ENCODE measurements at regions not wholly inside any gene's neighbourhood (a gene's known extent, or its start where the extent isn't known, plus 50 kb on each side); places are given as distances from the start of the nearest gene placed in this dataset.

- H3K36me3 ChIP-seq (ENCODE audit: control insufficient read depth, insufficient read depth, low read length) = no peaks in the 10 kb centered on the region
- no peaks in the 10 kb centered on the region for H3K9me3 ChIP-seq (replicated peaks; ENCODE audit: control insufficient read depth, insufficient read depth, low read depth, low read length)
- 5% methylated on average over 6 of the region's 6 CpGs for WGBS (ENCODE audit: insufficient coverage, low coverage, missing lambda C conversion rate)
- in situ Hi-C loops (cut with MboI) (no loop called here), intact Hi-C loops (cut with micrococcal nuclease) (no loop called here)
- ATAC-seq (no peak), FAIRE-seq (no peak), DNase-seq (ENCODE audit: extremely low read depth in 1 of 4, low spot score in 3 of 4) (no peak)
- ChIA-PET CTCF (ENCODE audit: low intra/inter-chr PET ratio) (no interaction called here), POLR2A (no interaction called here)
- H3K4me2 ChIP-seq (ENCODE audit: insufficient read depth, low read length) = no peak overlapping the region
- H3K27ac ChIP-seq (ENCODE audit: extremely low read depth, low read depth, low read length) = no peak overlapping the region
- H3K9ac ChIP-seq (ENCODE audit: insufficient read depth in 1 of 2, low read depth in 2 of 2, low read length in 2 of 2) = no peak overlapping the region
- no peaks in the 10 kb centered on the region for H3K79me2 ChIP-seq (ENCODE audit: control insufficient read depth, insufficient read depth, low read length)
- H2AFZ ChIP-seq (ENCODE audit: low read depth, low read length) = no peak overlapping the region
- BruUV-seq (replicated peaks) = no TSS peak
- H4K20me1 ChIP-seq (replicated peaks; ENCODE audit: control insufficient read depth, insufficient read depth, low read length) = no peaks in the 10 kb centered on the region
- no peaks in the 10 kb centered on the region for H3K4me1 ChIP-seq (replicated peaks in 1 of 2; ENCODE audit: control insufficient read depth in 2 of 2, insufficient read depth in 2 of 2, low read length in 2 of 2)
- TF ChIP-seq PCBP2 (IDR thresholded peaks at IDR 0.05; ENCODE audit: low read depth, low read length, poor library complexity, severe bottlenecking) (no peak), ZNF695 (CRISPR knock-in tag; IDR thresholded peaks at IDR 0.05) (no peak), ZNF586 (CRISPR knock-in tag; conservative IDR thresholded peaks at IDR 0.05) (no peak), NR1H2 (CRISPR knock-in tag; IDR thresholded peaks at IDR 0.05) (no peak), PHF21A (IDR thresholded peaks at IDR 0.05; ENCODE audit: borderline replicate concordance, low read depth) (no peak), ZNF143 (CRISPR knock-in tag; IDR thresholded peaks at IDR 0.05) (no peak), ZNF511 (CRISPR knock-in tag; IDR thresholded peaks at IDR 0.05) (no peak)
- H3K27me3 ChIP-seq (ENCODE audit: control insufficient read depth in 2 of 2, insufficient read depth in 2 of 2, low read length in 2 of 2) = no peaks in the 10 kb centered on the region
- H3K4me3 ChIP-seq = no peak overlapping the region
- H3K9me1 ChIP-seq (ENCODE audit: control insufficient read depth, insufficient read depth, low read length) = no peaks in the 10 kb centered on the region
Observed at GRCh38 chr20:56117350-56117749, 112.0 kb upstream of the CBLN4 start.

GRCh38 chr20:56121850-56122249 is 116.5 kb upstream of the CBLN4 start:
- WGBS (ENCODE audit: insufficient coverage, low coverage, missing lambda C conversion rate) = 0% methylated on average over 1 of the region's 1 CpG
- no peaks in the 10 kb centered on the region for H3K36me3 ChIP-seq (ENCODE audit: control insufficient read depth, insufficient read depth, low read length)
- intact Hi-C loops (cut with micrococcal nuclease) (no loop called here), in situ Hi-C loops (cut with MboI) (no loop called here)
- no peaks in the 10 kb centered on the region for H3K4me1 ChIP-seq (replicated peaks in 1 of 2; ENCODE audit: control insufficient read depth in 2 of 2, insufficient read depth in 2 of 2, low read length in 2 of 2)
- H3K27ac ChIP-seq (ENCODE audit: extremely low read depth, low read depth, low read length) = no peak overlapping the region
- H3K27me3 ChIP-seq (ENCODE audit: control insufficient read depth in 2 of 2, insufficient read depth in 2 of 2, low read length in 2 of 2) = no peaks in the 10 kb centered on the region
- H3K9me3 ChIP-seq (replicated peaks; ENCODE audit: control insufficient read depth, insufficient read depth, low read depth, low read length) = no peaks in the 10 kb centered on the region
- no peaks in the 10 kb centered on the region for H3K9me1 ChIP-seq (ENCODE audit: control insufficient read depth, insufficient read depth, low read length)
- H3K4me3 ChIP-seq = no peak overlapping the region
- DNase-seq (ENCODE audit: extremely low read depth in 1 of 4, low spot score in 3 of 4) = no peak
- H3K79me2 ChIP-seq (ENCODE audit: control insufficient read depth, insufficient read depth, low read length) = no peaks in the 10 kb centered on the region
- FAIRE-seq = no peak
- no TSS peak for BruUV-seq (replicated peaks)
- ATAC-seq = no peak
- H3K9ac ChIP-seq (ENCODE audit: insufficient read depth in 1 of 2, low read depth in 2 of 2, low read length in 2 of 2) = no peak overlapping the region
- H3K4me2 ChIP-seq (ENCODE audit: insufficient read depth, low read length) = no peak overlapping the region
- CTCF ChIA-PET (ENCODE audit: low intra/inter-chr PET ratio) = no interaction called here
- POLR2A ChIA-PET = no interaction called here
- H2AFZ ChIP-seq (ENCODE audit: low read depth, low read length) = no peak overlapping the region
- H4K20me1 ChIP-seq (replicated peaks; ENCODE audit: control insufficient read depth, insufficient read depth, low read length) = no peaks in the 10 kb centered on the region
- TF ChIP-seq CCAR2 (IDR thresholded peaks at IDR 0.05; ENCODE audit: low read depth, low read length) (no peak), TARDBP (IDR thresholded peaks at IDR 0.05) (no peak), TCF15 (CRISPR knock-in tag; IDR thresholded peaks at IDR 0.05) (no peak), ZKSCAN1 (IDR thresholded peaks at IDR 0.05; ENCODE audit: low read depth, low read length) (no peak), SAFB (IDR thresholded peaks at IDR 0.05; ENCODE audit: borderline replicate concordance, low read depth, low read length) (no peak), NR4A1 (CRISPR knock-in tag; IDR thresholded peaks at IDR 0.05) (no peak), NR4A1 (tag; IDR thresholded peaks at IDR 0.05) (no peak), ZFP1 (CRISPR knock-in tag; IDR thresholded peaks at IDR 0.05) (no peak), PREB (CRISPR knock-in tag; IDR thresholded peaks at IDR 0.05) (no peak), MCM3 (IDR thresholded peaks at IDR 0.05) (no peak), HLTF (IDR thresholded peaks at IDR 0.05) (no peak), SP2 (IDR thresholded peaks at IDR 0.05; ENCODE audit: extremely low read depth, low read depth, low read length, poor library complexity, severe bottlenecking) (no peak)
